ENCODE measurements at regions not wholly inside any gene's neighbourhood (a gene's known extent, or its start where the extent isn't known, plus 50 kb on each side); places are given as distances from the start of the nearest gene placed in this dataset.
"Not testable (repeated sequence)": the region's sequence is repeated elsewhere in the genome, so short reads cannot be mapped to it uniquely, and the experiment has no call there.

GRCh38 chr4:58871509-58871908 lies 1761.3 kb upstream of the IGFBP7 start:
- Histone ChIP-seq H3K36me3 (replicated peaks) (no peaks in the 10 kb centered on the region), H3K27ac (no peak overlapping the region), H3K4me3 (ENCODE audit: low read depth, low read length) (no peak overlapping the region), H3K27me3 (replicated peaks) (no peaks in the 10 kb centered on the region)
- no peak for DNase-seq
- in situ Hi-C loops (cut with HindIII; ENCODE audit: low pct_ligation_motif_present, low sequenced_read_pairs) = no loop called here
- no peak for TF ChIP-seq CTCF (IDR thresholded peaks at IDR 0.05; ENCODE audit: low read depth, low read length, missing control alignments)

- no peak for DNase-seq
- in situ Hi-C loops (cut with HindIII; ENCODE audit: low pct_ligation_motif_present, low sequenced_read_pairs) = no loop called here
- no peak for TF ChIP-seq CTCF (IDR thresholded peaks at IDR 0.05; ENCODE audit: low read depth, low read length, missing control alignments)
- H3K36me3 ChIP-seq (replicated peaks) = no peaks in the 10 kb centered on the region
- no peaks in the 10 kb centered on the region for H3K27me3 ChIP-seq (replicated peaks)
- no peak overlapping the region for H3K27ac ChIP-seq
- H3K4me3 ChIP-seq (ENCODE audit: low read depth, low read length) = no peak overlapping the region
Measured at GRCh38 chr4:58849026-58849425, 1738.8 kb upstream of the IGFBP7 start.

- no peak for TF ChIP-seq CTCF (IDR thresholded peaks at IDR 0.05; ENCODE audit: low read depth, low read length, missing control alignments)
- Histone ChIP-seq H3K4me3 (ENCODE audit: low read depth, low read length) (no peak overlapping the region), H3K27ac (no peak overlapping the region), H3K36me3 (replicated peaks) (no peaks in the 10 kb centered on the region), H3K27me3 (replicated peaks) (no peaks in the 10 kb centered on the region)
- in situ Hi-C loops (cut with HindIII; ENCODE audit: low pct_ligation_motif_present, low sequenced_read_pairs) = no loop called here
- DNase-seq = no peak
Measured at GRCh38 chr4:58843455-58843854, 1733.3 kb upstream of the IGFBP7 start.

- Histone ChIP-seq H3K4me3 (ENCODE audit: low read depth, low read length) (no peak overlapping the region), H3K27ac (no peak overlapping the region), H3K27me3 (replicated peaks) (no peaks in the 10 kb centered on the region), H3K36me3 (replicated peaks) (no peaks in the 10 kb centered on the region)
- DNase-seq = no peak
- TF ChIP-seq CTCF (IDR thresholded peaks at IDR 0.05; ENCODE audit: low read depth, low read length, missing control alignments) = no peak
- in situ Hi-C loops (cut with HindIII; ENCODE audit: low pct_ligation_motif_present, low sequenced_read_pairs) = no loop called here
Measured at GRCh38 chr4:58833126-58833525, 1722.9 kb upstream of the IGFBP7 start.

GRCh38 chr4:58825278-58825677 lies 1715.1 kb upstream of the IGFBP7 start:
- no peaks in the 10 kb centered on the region for H3K36me3 ChIP-seq (replicated peaks)
- in situ Hi-C loops (cut with HindIII; ENCODE audit: low pct_ligation_motif_present, low sequenced_read_pairs) = no loop called here
- DNase-seq = no peak
- no peaks in the 10 kb centered on the region for H3K27me3 ChIP-seq (replicated peaks)
- no peak for TF ChIP-seq CTCF (IDR thresholded peaks at IDR 0.05; ENCODE audit: low read depth, low read length, missing control alignments)
- no peak overlapping the region for H3K4me3 ChIP-seq (ENCODE audit: low read depth, low read length)
- H3K27ac ChIP-seq = no peak overlapping the region

- H3K27me3 ChIP-seq (replicated peaks); in situ Hi-C loops (cut with HindIII; ENCODE audit: low pct_ligation_motif_present, low sequenced_read_pairs); H3K36me3 ChIP-seq (replicated peaks); H3K27ac ChIP-seq; H3K4me3 ChIP-seq (ENCODE audit: low read depth, low read length); DNase-seq: not testable (repeated sequence)
Measured at GRCh38 chr4:58818560-58818959, 1708.4 kb upstream of the IGFBP7 start.

All from brain microvascular endothelial cell (primary cell).